HG03135 (cell line): ENCODE measurements at regions not wholly inside any gene's neighbourhood (a gene's known extent, or its start where the extent isn't known, plus 50 kb on each side); places are given as distances from the start of the nearest gene placed in this dataset.

Source experiments
- ATAC-seq: cut with Tn5 transposase; IDR thresholded peaks from one replicate; pipeline ENCODE4 v1.9.1; 2021; ENCODE audit warnings: mild to moderate bottlenecking, moderate library complexity; ENCODE audit not compliant: unreplicated experiment

DNA sequence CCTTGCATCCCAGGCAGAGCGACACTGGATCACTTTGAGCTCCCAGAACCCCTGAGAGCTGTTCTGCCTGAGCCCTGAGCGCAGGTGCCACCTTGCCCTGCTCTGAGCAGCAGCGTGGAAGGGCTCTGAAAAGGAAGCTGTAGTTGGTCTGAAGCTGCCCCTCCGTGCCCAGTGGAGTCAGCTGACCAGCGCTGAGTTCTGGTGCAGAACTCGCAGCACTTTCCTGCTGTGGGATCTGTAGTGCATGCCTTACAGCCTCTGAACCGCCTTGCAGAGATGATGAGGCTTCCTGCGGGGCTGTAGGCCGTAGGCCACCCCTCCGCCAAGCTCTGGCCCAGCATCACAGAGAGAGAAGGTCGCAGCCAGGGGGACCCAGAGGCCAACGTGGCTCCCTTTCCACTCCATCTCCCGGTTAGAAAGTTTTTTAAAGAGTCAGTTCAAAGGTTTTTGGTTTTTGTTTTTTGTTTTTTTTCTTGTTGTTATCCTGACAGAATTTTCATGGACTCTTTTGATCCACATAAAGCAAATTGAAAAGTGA lies 158.3 kb upstream of the CST7 start:
- no peak for ATAC-seq

GRCh38 chr20:24791953-24792352 lies 157.1 kb upstream of the CST7 start:
- ATAC-seq: no peak

DNA sequence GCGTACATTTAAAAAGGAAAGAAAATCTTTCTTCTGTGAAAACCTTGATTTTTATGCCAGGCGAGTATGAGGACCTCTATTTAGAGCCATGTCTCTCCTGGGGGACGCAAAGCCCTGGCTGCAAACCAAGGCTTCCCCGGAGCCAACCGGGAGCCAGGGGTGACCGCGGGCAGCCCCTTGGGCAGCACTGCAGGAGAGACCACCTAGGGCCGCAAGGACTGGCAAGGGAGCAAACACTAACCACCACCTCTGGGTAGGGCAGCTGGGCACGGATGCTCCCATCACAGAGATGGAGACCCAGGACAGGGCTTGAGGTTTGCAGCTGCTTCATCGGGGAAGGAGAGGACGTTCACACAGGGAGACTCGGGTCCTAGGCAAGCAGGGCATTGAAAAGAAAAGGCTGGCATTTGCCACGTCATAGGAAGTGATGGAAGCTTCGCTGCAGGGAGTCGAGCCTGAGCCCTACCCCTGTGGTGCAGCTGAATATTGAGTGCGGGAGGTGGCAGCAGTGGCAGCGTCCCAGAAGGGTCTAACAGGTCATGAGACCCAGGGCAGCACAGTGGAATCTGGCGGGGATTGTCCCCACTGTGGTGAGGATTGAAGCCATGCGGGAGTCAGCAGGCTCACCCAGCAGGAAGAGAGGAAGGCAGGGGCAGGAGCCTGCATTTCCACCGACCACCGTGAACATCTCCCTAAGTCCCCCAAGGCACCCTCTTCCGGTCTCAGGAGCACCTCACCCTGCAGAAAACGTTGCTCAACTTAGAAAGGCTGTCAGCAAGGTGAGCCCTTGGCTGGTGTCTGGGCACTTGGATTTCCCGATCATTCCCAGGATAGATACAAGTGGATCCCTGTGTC lies 156.2 kb upstream of the CST7 start:
- ATAC-seq: no peak

- no peak for ATAC-seq
These were observed 153.6 kb upstream of the CST7 start for GRCh38 chr20:24795436-24795835.

GRCh38 chr20:24796236-24796635 lies 152.8 kb upstream of the CST7 start:
- no peak for ATAC-seq

DNA sequence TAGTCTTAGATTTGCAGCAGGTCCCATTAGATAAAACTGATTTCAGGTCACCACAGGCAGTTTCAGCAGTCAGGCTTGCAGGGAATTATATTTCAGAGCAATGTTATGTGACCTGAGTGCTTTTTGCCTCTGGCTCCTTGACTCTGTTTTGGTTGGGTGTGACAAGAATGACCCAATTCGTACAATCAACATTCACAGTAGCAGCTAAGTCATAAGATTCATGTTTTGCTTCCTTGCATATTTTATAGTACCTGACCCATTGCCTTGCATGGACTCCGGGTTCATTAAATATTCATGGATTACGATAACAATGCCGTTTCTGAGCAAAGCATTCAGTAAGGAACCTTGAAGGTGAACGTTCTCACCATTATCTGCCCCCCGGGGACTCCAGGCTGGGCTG lies 152.0 kb upstream of the CST7 start:
- ATAC-seq: no peak

DNA sequence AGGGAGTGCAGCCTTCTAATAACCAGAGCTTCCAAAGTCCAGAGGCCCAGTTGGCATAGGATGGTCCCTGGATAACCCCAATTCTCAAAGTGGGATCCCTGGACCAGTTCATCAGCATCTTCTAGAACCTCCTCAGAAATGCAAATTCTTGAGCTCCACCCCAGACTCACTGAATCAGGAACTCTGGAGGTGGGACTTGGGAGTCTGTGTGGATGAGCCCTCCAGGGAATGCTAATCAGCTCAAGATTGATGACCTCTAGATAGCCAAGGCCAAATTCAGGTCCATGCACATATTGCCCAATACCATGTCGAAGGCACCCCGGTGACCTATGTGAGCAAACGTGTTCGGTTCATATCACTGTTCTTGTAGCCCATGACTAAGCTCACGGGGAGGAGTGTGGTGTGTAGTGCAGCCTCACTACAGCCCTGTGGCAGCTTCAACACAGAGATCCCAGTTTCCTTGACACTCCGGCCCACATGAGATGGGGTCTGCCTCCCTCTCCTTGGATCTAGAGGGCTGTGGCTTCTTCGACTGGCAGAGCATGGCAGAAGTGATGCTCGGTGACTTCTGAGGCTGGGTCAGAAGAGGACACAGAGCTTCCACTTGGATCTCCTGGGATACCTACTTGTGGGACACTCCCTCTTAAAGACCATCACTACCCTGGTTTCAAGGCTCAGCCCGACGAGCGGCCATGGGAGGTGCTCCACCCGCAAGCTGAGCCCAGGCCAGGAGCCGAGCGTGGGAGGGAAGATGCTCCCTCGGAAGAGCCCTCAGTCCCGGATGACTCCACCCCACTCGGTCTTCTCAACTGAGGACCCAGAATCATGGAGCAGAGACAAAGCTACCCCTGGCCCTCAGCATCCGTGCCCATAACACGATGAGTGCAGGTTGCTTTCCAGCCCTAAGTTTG lies 151.1 kb upstream of the CST7 start:
- no peak for ATAC-seq

GRCh38 chr20:24798930-24799705 lies 150.0 kb upstream of the CST7 start:
- no peak for ATAC-seq

GRCh38 chr20:24799971-24800580 lies 149.0 kb upstream of the CST7 start:
- ATAC-seq: no peak

DNA sequence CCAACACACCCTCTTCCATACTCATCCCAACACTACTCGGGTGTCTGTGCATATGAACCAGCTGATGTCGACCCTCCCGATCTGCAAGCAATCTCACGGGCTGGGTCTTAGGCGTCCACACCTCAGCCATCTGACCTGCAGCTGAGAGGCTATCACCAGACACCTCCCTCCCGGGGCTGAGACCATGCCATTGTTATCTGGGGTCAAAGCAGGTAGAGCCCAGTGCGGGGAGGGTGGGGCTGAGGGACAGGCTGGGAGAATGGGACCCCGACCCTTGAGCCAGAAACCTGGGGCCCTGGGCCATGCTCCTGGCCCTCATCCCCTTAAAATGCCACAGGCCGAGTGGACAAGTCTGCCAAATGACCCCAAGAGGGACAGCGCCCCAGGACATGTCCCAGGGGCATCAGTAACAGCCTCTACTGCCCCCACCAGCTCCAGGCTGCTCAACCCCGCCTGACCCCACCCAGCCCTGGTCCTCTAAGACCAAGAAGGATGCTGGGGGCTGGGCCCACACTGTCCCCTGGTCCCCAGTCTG lies 146.7 kb upstream of the CST7 start:
- no peak for ATAC-seq

- ATAC-seq: no peak
These were observed 144.4 kb upstream of the CST7 start for GRCh38 chr20:24804481-24805206.

- ATAC-seq: no peak
These were observed 143.4 kb upstream of the CST7 start for GRCh38 chr20:24805456-24806238.

DNA sequence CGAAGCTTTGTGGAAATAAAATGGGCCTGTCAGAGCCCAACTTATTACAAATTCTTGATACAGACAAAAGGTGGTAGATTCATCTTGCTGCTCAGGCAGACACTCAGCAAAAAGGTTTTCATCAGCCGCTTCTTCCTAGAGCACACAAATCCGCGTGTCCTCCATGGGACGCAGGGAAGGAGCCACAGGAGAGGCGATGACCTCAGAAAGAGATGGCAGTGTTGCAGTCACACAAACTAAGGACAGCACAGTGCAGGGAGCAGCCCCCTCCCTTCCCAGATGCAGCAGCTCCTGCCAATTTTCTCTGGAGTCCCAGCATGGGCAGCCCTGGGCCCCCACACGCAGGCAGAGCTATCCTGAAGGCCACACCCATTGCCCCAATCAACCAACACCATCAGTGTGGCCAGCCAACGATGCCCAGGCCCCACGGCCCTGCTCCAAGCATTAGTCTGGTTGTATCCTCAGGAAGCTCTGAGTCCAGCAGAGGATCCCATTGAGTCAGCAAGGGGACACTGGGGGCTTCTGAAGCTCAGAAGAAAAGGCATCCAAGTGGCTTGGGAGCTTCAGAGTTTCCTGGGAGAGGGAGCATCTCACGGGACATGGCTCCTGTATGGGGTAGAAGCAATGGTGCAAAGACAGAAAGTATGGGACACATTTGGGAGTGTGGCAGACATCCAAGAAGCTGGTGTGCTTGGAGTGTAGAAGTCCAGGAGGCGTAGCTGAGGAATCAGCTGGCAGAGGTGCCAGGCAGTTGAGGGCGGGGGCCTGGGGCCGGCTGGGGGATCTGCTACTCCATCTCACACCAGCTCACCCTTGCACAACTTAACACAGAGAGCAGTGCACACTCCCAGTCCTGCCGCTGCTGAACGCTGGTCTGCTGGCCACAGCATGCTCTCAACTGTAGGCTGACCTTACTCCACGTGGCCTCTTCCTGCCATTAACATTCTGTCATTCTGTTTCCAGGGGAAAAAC lies 142.1 kb upstream of the CST7 start:
- ATAC-seq: no peak

- ATAC-seq: no peak
These were observed 140.5 kb upstream of the CST7 start for GRCh38 chr20:24808616-24809015.

DNA sequence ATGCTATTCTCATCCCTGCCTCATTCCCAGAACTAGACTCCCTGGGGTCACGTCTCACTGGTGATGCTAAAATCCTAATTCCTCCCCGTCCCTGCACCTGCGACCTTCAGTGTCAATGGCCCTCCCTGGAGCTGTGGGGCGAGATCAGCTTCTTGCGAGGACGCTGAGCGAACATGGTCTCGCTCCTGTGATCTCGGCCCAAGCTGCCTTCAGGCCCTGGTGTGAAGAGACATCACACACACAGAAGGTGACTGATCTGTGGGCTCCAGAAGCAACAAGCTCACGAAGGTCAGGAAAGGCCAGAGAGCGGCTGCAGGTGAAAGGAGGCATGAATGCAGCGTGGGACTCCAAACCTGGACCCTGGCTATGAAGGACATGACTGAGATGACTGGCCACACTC lies 139.5 kb upstream of the CST7 start:
- ATAC-seq: no peak

DNA sequence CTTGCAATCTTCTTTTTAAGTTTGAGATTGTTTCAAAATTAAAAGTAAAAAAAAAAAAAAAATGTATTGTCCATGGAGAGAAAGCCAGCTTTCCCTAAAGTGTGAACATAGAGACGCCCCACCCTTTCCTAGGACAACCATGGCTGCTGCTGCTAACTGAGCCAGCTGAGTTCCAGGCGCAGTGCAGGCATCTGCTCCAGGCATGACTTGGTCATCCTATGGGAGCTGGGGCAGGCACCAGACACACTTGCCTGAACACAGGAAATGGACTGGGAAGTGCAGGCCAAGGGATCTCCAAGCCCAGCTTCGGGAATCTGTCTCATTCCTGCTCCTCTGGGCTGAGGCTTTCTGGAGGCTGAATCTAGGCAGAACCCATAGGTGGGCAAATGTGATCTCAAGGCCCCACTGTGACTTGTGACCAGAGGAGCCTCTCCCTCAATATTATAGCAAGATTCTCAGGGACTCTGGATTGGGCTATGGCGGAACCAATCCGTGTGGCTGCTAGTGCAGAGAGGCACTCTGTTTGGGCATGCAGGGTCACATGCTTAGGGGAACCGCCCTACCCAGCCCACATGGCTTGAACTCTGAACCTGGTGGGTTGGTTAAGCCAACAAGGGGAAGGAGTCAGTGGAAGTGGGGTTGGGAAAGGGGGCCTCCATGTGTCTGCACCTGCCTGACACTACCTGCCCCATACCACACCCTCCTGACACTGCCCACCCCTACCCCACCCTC lies 138.2 kb upstream of the CST7 start:
- ATAC-seq: no peak

- ATAC-seq: no peak
These were observed 136.7 kb upstream of the CST7 start for GRCh38 chr20:24812373-24812772.
